Panc1 (cell line): ENCODE measurements at regions not wholly inside any gene's neighbourhood (a gene's known extent, or its start where the extent isn't known, plus 50 kb on each side); places are given as distances from the start of the nearest gene placed in this dataset.

Source experiments
- ATAC-seq: fragments of 200-7000 bp; cut with Tn5 transposase; 2 replicates; pipeline ENCODE4 v1.9.1; 2020; ENCODE audit warnings: mild to moderate bottlenecking, moderate library complexity
- BruUV-seq: library from RNA; stranded (reverse); fragments of 400-500 nt; replicated peaks from 2 replicates; lab custom pipeline; 2021; lab: Mats Ljungman, UMichigan
- CTCF ChIA-PET: fragments of 300-600 bp; sonication (Branson Sonifier 250); formaldehyde crosslinking; loops from one replicate; lab custom pipeline; 2022; ENCODE audit warnings: antibody characterized with exemption; lab: Charles Lee
- POLR2A ChIA-PET: fragments of 300-600 bp; sonication (Branson Sonifier 250); formaldehyde crosslinking; loops from one replicate; lab custom pipeline; 2022; ENCODE audit warnings: antibody characterized with exemption; lab: Charles Lee
- DNase-seq: peaks from one replicate; pipeline ENCODE4 v3.0.0-alpha.2; 2010; ENCODE audit warnings: low read depth, low spot score
- H3K27ac ChIP-seq: 2 replicates; pipeline ENCODE4 v1.5.1; 2011; ENCODE audit warnings: mild to moderate bottlenecking, low read length, inconsistent platforms
- H3K27me3 ChIP-seq: fragments of 200-500 bp; sonication (Bioruptor generic); 2 replicates; pipeline ENCODE4 v1.6.0; 2014; ENCODE audit warnings: low read length, inconsistent platforms; ENCODE audit not compliant: control insufficient read depth, insufficient read depth
- H3K36me3 ChIP-seq: fragments of 200-500 bp; sonication (Bioruptor generic); 2 replicates; pipeline ENCODE4 v1.5.1; 2014; ENCODE audit warnings: inconsistent platforms, mild to moderate bottlenecking, low read length, moderate library complexity; ENCODE audit not compliant: control insufficient read depth, insufficient read depth
- H3K4me1 ChIP-seq: 2 replicates; pipeline ENCODE4 v1.5.1; 2011; ENCODE audit warnings: inconsistent platforms, mild to moderate bottlenecking, low read length, moderate library complexity; ENCODE audit not compliant: control insufficient read depth, insufficient read depth
- H3K4me3 ChIP-seq, 2 experiments: 2 replicates each; pipeline ENCODE4 v1.5.1; 2011 to 2012; ENCODE audit warnings: low read depth in 2 of 2, low read length in 2 of 2, mild to moderate bottlenecking in 2 of 2, inconsistent platforms in 1 of 2, moderate library complexity in 1 of 2
- H3K9me3 ChIP-seq: fragments of 200-500 bp; sonication (Bioruptor generic); 2 replicates; pipeline ENCODE4 v1.5.1; 2014; ENCODE audit warnings: low read depth, mild to moderate bottlenecking, inconsistent platforms, low read length, moderate library complexity; ENCODE audit not compliant: control insufficient read depth, insufficient read depth
- CTCF ChIP-seq: fragments of 450-650 bp; IDR thresholded peaks from 2 replicates; pipeline ENCODE4 v1.5.1; 2017; ENCODE audit warnings: mild to moderate bottlenecking
- POLR2AphosphoS5 ChIP-seq: IDR thresholded peaks from 2 replicates; pipeline ENCODE4 v1.6.1; 2012; ENCODE audit warnings: mild to moderate bottlenecking, low read depth, low read length, moderate library complexity
- REST ChIP-seq, 2 experiments: IDR thresholded peaks; 2 replicates each; pipeline ENCODE4 v1.6.1; 2011 to 2012; ENCODE audit warnings: low read depth in 2 of 2, control low read depth in 1 of 2, low read length in 1 of 2, mild to moderate bottlenecking in 1 of 2, moderate library complexity in 1 of 2; ENCODE audit not compliant: insufficient read depth in 1 of 2
- SIN3A ChIP-seq: IDR thresholded peaks from 2 replicates; pipeline ENCODE4 v1.6.1; 2012; ENCODE audit warnings: low read depth, mild to moderate bottlenecking, low read length, moderate library complexity, borderline replicate concordance; ENCODE audit not compliant: insufficient read depth
- TCF7L2 ChIP-seq: IDR thresholded peaks from 2 replicates; pipeline ENCODE4 v1.6.1; 2011; ENCODE audit warnings: mild to moderate bottlenecking, low read depth, low read length, inconsistent platforms
- in situ Hi-C: cut with HindIII; loops from 2 replicates; pipeline ENCODE4 v1.10.0; 2016; ENCODE audit warnings: low sequenced_read_pairs, low pct_unique_long_range_greater_than_20kb
- intact Hi-C: fragments of 100-400 bp; cut with micrococcal nuclease; formaldehyde crosslinking; loops from one replicate; pipeline ENCODE4 v1.10.0; 2022; ENCODE audit not compliant: unreplicated experiment

DNA sequence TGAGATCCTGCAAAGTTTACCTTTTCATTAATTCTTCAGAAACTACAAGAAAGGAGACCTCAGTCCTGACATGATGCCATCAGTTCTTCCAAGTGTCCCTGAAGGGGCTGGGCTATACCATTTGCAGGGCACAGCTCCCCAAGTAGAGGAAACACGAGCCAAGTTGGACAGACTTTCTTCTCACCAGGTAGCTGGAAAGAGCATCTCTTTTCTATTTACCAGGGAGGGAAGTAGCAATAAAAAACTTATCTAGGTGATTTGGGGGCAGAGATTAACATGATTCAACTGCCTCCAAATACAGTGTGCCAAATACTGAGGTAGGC is 103.9 kb upstream of the KCND3 start:
- CTCF ChIA-PET, result no interaction called here
- H3K27ac ChIP-seq, result no peak overlapping the region
- no peaks in the 10 kb centered on the region for H3K4me1 ChIP-seq
- no peak overlapping the region for H3K4me3 ChIP-seq
- no peak for TF ChIP-seq SIN3A
- TF ChIP-seq TCF7L2, result no peak
- TF ChIP-seq REST (IDR thresholded peaks at IDR 0.05; ENCODE audit: insufficient read depth in 1 of 2, low read depth in 2 of 2, low read length in 1 of 2), result no peak
- no peak for TF ChIP-seq CTCF
- no peak for TF ChIP-seq POLR2AphosphoS5
- H3K36me3 ChIP-seq, result no peaks in the 10 kb centered on the region
- POLR2A ChIA-PET, result no interaction called here
- ATAC-seq (no peak), DNase-seq (no peak)
- H3K27me3 ChIP-seq, result no peaks in the 10 kb centered on the region; the same call in none of the 2 replicates
- no peaks in the 10 kb centered on the region for H3K9me3 ChIP-seq
- in situ Hi-C loops (no loop called here), intact Hi-C loops (no loop called here)
- BruUV-seq, result no TSS peak

- CTCF ChIA-PET, result no interaction called here
- BruUV-seq, result no TSS peak
- DNase-seq (no peak), ATAC-seq (no peak)
- no peak overlapping the region for H3K4me3 ChIP-seq
- TF ChIP-seq TCF7L2 (no peak), POLR2AphosphoS5 (no peak), CTCF (no peak), REST (IDR thresholded peaks at IDR 0.05; ENCODE audit: insufficient read depth in 1 of 2, low read depth in 2 of 2, low read length in 1 of 2) (no peak), SIN3A (no peak)
- H3K36me3 ChIP-seq, result no peaks in the 10 kb centered on the region
- no peak overlapping the region for H3K27ac ChIP-seq
- no peaks in the 10 kb centered on the region for H3K4me1 ChIP-seq
- intact Hi-C loops, result no loop called here
- H3K27me3 ChIP-seq, result no peaks in the 10 kb centered on the region; the same call in 1 of the 2 replicates
- POLR2A ChIA-PET, result no interaction called here
- no peaks in the 10 kb centered on the region for H3K9me3 ChIP-seq
- in situ Hi-C loops, result no loop called here
These were observed 110.5 kb upstream of the KCND3 start for GRCh38 chr1:112099979-112100378.
